Ishikawa (cell line): ENCODE measurements at regions not wholly inside any gene's neighbourhood (a gene's known extent, or its start where the extent isn't known, plus 50 kb on each side); places are given as distances from the start of the nearest gene placed in this dataset.

ENCODE experiments used
- CEBPB ChIP-seq: IDR thresholded peaks from 2 replicates; pipeline ENCODE4 v1.6.1; 2012
- CREB1 ChIP-seq: IDR thresholded peaks from 2 replicates; pipeline ENCODE4 v1.6.1; 2012; ENCODE audit warnings: low read depth
- EGR1 ChIP-seq: IDR thresholded peaks from 2 replicates; pipeline ENCODE4 v1.6.1; 2012
- EP300 ChIP-seq: IDR thresholded peaks from 2 replicates; pipeline ENCODE4 v1.6.1; 2012; ENCODE audit warnings: borderline replicate concordance
- FOXM1 ChIP-seq: IDR thresholded peaks from 2 replicates; pipeline ENCODE4 v1.6.1; 2012; ENCODE audit warnings: low read depth, borderline replicate concordance
- MAX ChIP-seq: IDR thresholded peaks from 2 replicates; pipeline ENCODE4 v1.6.1; 2012
- NFIC ChIP-seq: IDR thresholded peaks from 2 replicates; pipeline ENCODE4 v1.6.1; 2012
- RAD21 ChIP-seq: IDR thresholded peaks from 2 replicates; pipeline ENCODE4 v1.6.1; 2012; ENCODE audit warnings: low read depth
- REST ChIP-seq: IDR thresholded peaks from 2 replicates; pipeline ENCODE4 v1.6.1; 2012; ENCODE audit warnings: low read depth, mild to moderate bottlenecking
- TAF1 ChIP-seq: IDR thresholded peaks from 2 replicates; pipeline ENCODE4 v1.6.1; 2012; ENCODE audit warnings: low read depth, mild to moderate bottlenecking
- TCF12 ChIP-seq: IDR thresholded peaks from 2 replicates; pipeline ENCODE4 v1.6.1; 2012; ENCODE audit warnings: low read depth
- TEAD4 ChIP-seq: IDR thresholded peaks from 2 replicates; pipeline ENCODE4 v1.6.1; 2012
- USF1 ChIP-seq: IDR thresholded peaks from 2 replicates; pipeline ENCODE4 v1.6.1; 2012
- YY1 ChIP-seq: IDR thresholded peaks from 2 replicates; pipeline ENCODE4 v1.6.1; 2012; ENCODE audit warnings: low read depth
- ZBTB7A ChIP-seq: IDR thresholded peaks from 2 replicates; pipeline ENCODE4 v1.6.1; 2012; ENCODE audit warnings: low read depth

GRCh38 chr9:17927616-17928015 lies 348.8 kb downstream of the SH3GL2 start:
- TF ChIP-seq ZBTB7A (no peak), YY1 (no peak), MAX (no peak), CREB1 (no peak)

GRCh38 chr9:17928228-17928627 lies 349.4 kb downstream of the SH3GL2 start:
- TF ChIP-seq TAF1 = no peak
- TF ChIP-seq ZBTB7A = no peak
- no peak for TF ChIP-seq CEBPB
- no peak for TF ChIP-seq USF1
- no peak for TF ChIP-seq RAD21
- TF ChIP-seq EGR1 = no peak
- TF ChIP-seq EP300 = no peak
- TF ChIP-seq CREB1 = no peak
- no peak for TF ChIP-seq TEAD4
- TF ChIP-seq NFIC = no peak

GRCh38 chr9:17928768-17929167 lies 349.9 kb downstream of the SH3GL2 start:
- TF ChIP-seq NFIC (no peak), FOXM1 (no peak), MAX (no peak), EP300 (no peak), CREB1 (no peak), TEAD4 (no peak), RAD21 (no peak), TAF1 (no peak), TCF12 (no peak), ZBTB7A (no peak), REST (no peak), USF1 (no peak), YY1 (no peak), EGR1 (no peak)

- TF ChIP-seq FOXM1 (no peak), TEAD4 (no peak), RAD21 (no peak), YY1 (no peak), TCF12 (no peak), REST (no peak), NFIC (no peak), EP300 (no peak), CEBPB (no peak)
These were observed 350.6 kb downstream of the SH3GL2 start for GRCh38 chr9:17929506-17929905.

- TF ChIP-seq NFIC (no peak), FOXM1 (no peak)
These were observed 351.2 kb downstream of the SH3GL2 start for GRCh38 chr9:17930071-17930470.

GRCh38 chr9:17936365-17936764 lies 357.5 kb downstream of the SH3GL2 start:
- TF ChIP-seq TEAD4 (no peak), EP300 (no peak), CEBPB (no peak), TCF12 (no peak), RAD21 (no peak), NFIC (no peak), ZBTB7A (no peak), REST (no peak), TAF1 (no peak), CREB1 (no peak), USF1 (no peak), FOXM1 (no peak), YY1 (no peak), MAX (no peak), EGR1 (no peak)
